OCI-LY3 (cell line): ENCODE measurements at regions not wholly inside any gene's neighbourhood (a gene's known extent, or its start where the extent isn't known, plus 50 kb on each side); places are given as distances from the start of the nearest gene placed in this dataset.
"Not testable (repeated sequence)": the region's sequence is repeated elsewhere in the genome, so short reads cannot be mapped to it uniquely, and the experiment has no call there.

Experiments used
- H2AFZ ChIP-seq: fragments of 200-600, 300-600 bp; shearing (Covaris generic); 2 replicates; pipeline ENCODE4 v1.6.0; 2014; ENCODE audit warnings: antibody characterized with exemption, low read depth, low read length
- H3K27ac ChIP-seq: fragments of 200-600, 300-600 bp; sonication (generic); 2 replicates; pipeline ENCODE4 v1.5.1; 2014; ENCODE audit warnings: mild to moderate bottlenecking, low read length, moderate library complexity, mixed read lengths
- H3K27me3 ChIP-seq: fragments of 200-600, 300-600 bp; sonication (generic); 2 replicates; pipeline ENCODE4 v1.6.1; 2014; ENCODE audit warnings: low read depth, low read length, mixed read lengths
- H3K36me3 ChIP-seq: fragments of 200-600, 300-600 bp; sonication (generic); replicated peaks from 2 replicates; pipeline ENCODE3; 2014; ENCODE audit warnings: low read depth, low read length, mixed read lengths
- H3K4me1 ChIP-seq: fragments of 300-600, 200-600 bp; sonication (generic); 2 replicates; pipeline ENCODE4 v1.6.1; 2014; ENCODE audit warnings: low read length, mixed read lengths
- H3K4me2 ChIP-seq: fragments of 200-600, 300-600 bp; sonication (generic); 2 replicates; pipeline ENCODE4 v1.6.1; 2014; ENCODE audit warnings: low read length, mixed read lengths
- H3K4me3 ChIP-seq: fragments of 300-600, 200-600 bp; sonication (generic); 2 replicates; pipeline ENCODE4 v1.5.1; 2014; ENCODE audit warnings: antibody characterized with exemption, mild to moderate bottlenecking, low read length, moderate library complexity
- H3K79me2 ChIP-seq: fragments of 300-600, 200-600 bp; shearing (Covaris generic); 2 replicates; pipeline ENCODE4 v1.6.1; 2014; ENCODE audit warnings: mild to moderate bottlenecking, low read length, mixed read lengths
- H3K9ac ChIP-seq: fragments of 300-600, 200-600 bp; shearing (Covaris generic); 2 replicates; pipeline ENCODE4 v1.6.0; 2014; ENCODE audit warnings: mild to moderate bottlenecking, low read length, moderate library complexity
- H3K9me3 ChIP-seq: fragments of 200-600, 300-600 bp; shearing (Covaris generic); 2 replicates; pipeline ENCODE4 v1.6.1; 2014; ENCODE audit warnings: low read length, mixed read lengths; ENCODE audit not compliant: insufficient read depth
- H4K20me1 ChIP-seq: fragments of 200-600, 300-600 bp; sonication (generic); 2 replicates; pipeline ENCODE4 v1.6.1; 2016; ENCODE audit warnings: low read length, mixed read lengths; ENCODE audit not compliant: insufficient read depth
- EZH2phosphoT487 ChIP-seq: fragments of 200-600 bp; shearing (Covaris generic); IDR thresholded peaks from 2 replicates; pipeline ENCODE4 v1.6.1; 2018; ENCODE audit warnings: antibody characterized with exemption, mixed run types, low read depth
- TF ChIP-seq, protein P1 (sequence below): fragments of 200-600, 300-600 bp; sonication (generic); IDR thresholded peaks from 2 replicates; pipeline ENCODE4 v1.5.1; 2014; ENCODE audit warnings: antibody characterized with exemption, low read length, low read depth

DNA sequence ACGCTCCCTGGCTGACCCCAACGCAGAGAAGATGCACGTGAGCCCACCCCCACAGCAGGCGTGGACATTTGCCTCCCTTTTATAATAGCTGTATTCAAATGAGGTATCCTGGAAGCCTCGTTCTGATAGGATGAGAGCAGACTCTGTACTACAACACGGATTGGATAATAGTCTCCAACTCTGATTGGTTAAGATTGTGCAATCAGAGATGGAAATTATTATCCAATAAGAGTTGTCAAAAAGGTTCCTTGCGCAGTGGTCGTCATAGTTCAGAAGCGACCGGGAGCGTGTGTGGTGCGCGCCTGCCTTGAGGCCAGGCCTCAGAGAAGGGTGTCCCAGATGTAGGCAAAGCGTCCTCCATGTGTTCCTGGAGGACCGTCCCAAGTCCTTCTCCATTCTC, 104.6 kb downstream of the USP22 start:
- Histone ChIP-seq H3K9me3 (no peaks in the 10 kb centered on the region), H3K27ac (no peak overlapping the region), H3K4me2 (no peak overlapping the region), H3K79me2 (no peaks in the 10 kb centered on the region), H3K4me1 (no peaks in the 10 kb centered on the region), H3K36me3 (no peaks in the 10 kb centered on the region), H2AFZ (no peak overlapping the region), H3K27me3 (no peaks in the 10 kb centered on the region), H3K4me3 (no peak overlapping the region), H4K20me1 (no peaks in the 10 kb centered on the region), H3K9ac (no peak overlapping the region)
- TF ChIP-seq, protein P1, sequence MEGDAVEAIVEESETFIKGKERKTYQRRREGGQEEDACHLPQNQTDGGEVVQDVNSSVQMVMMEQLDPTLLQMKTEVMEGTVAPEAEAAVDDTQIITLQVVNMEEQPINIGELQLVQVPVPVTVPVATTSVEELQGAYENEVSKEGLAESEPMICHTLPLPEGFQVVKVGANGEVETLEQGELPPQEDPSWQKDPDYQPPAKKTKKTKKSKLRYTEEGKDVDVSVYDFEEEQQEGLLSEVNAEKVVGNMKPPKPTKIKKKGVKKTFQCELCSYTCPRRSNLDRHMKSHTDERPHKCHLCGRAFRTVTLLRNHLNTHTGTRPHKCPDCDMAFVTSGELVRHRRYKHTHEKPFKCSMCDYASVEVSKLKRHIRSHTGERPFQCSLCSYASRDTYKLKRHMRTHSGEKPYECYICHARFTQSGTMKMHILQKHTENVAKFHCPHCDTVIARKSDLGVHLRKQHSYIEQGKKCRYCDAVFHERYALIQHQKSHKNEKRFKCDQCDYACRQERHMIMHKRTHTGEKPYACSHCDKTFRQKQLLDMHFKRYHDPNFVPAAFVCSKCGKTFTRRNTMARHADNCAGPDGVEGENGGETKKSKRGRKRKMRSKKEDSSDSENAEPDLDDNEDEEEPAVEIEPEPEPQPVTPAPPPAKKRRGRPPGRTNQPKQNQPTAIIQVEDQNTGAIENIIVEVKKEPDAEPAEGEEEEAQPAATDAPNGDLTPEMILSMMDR = no peak
- TF ChIP-seq EZH2phosphoT487 = no peak

DNA sequence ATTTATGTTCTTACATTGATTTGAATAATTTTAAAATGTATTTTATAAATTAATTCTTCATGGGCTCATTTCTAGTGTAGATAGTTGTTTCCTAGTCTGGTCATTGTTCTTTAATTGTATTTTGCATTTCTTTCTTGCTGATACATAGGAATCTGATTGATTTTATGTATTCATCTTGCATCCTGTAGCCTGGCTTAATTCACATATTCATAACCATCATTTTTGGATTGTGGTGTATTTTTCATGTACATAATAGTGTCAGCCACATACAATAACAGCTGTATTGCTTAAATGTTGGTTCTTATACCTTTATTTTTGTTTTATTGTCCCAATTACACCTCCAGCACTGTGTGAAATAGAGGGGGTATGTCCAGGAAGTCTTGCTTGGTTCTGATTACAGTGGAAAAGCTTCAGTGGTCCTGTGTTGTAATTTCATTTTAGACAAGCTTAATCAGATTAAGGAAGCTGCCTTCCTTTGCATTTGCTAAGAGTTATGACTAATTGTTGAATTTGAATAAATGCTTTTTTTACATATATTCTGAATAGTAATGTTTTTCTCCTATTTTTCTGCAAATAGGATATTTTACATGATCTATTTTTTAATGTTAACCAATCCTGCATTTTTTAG, 103.7 kb downstream of the USP22 start:
- no peaks in the 10 kb centered on the region for H3K9me3 ChIP-seq
- TF ChIP-seq, protein P1 = no peak
- no peak for TF ChIP-seq EZH2phosphoT487
- H3K79me2 ChIP-seq = no peaks in the 10 kb centered on the region
- no peak overlapping the region for H3K27ac ChIP-seq
- no peak overlapping the region for H2AFZ ChIP-seq
- no peaks in the 10 kb centered on the region for H4K20me1 ChIP-seq
- no peaks in the 10 kb centered on the region for H3K36me3 ChIP-seq
- H3K4me3 ChIP-seq = no peak overlapping the region
- H3K4me1 ChIP-seq = no peaks in the 10 kb centered on the region
- no peak overlapping the region for H3K9ac ChIP-seq
- H3K4me2 ChIP-seq = no peak overlapping the region
- H3K27me3 ChIP-seq = no peaks in the 10 kb centered on the region

DNA sequence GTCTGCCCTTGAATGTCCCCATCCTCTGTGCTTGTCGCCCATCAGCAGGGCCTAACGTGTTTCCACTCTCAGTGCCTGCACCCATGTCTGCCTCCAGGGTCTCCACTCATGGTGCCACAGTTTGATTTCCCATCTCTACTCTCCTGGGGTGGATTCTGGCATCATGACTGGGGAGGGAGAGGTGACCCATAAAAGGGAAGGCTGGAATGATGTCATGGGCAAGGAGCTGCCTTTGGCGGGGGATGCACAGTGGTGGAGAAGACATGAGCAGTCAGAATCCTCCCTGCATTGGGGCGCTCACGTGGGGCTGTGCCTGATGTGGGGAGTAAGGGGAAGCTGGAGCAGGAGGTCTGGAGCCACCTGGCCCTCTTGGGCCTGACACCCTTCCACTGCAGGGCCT, 100.9 kb downstream of the USP22 start:
- H3K27ac ChIP-seq = no peak overlapping the region
- TF ChIP-seq, protein P1 = no peak
- no peak for TF ChIP-seq EZH2phosphoT487
- H3K9me3 ChIP-seq = no peaks in the 10 kb centered on the region
- no peaks in the 10 kb centered on the region for H3K4me1 ChIP-seq
- H3K4me2 ChIP-seq = no peak overlapping the region
- no peaks in the 10 kb centered on the region for H3K27me3 ChIP-seq
- H3K36me3 ChIP-seq = no peaks in the 10 kb centered on the region
- no peak overlapping the region for H3K4me3 ChIP-seq
- no peak overlapping the region for H2AFZ ChIP-seq
- no peaks in the 10 kb centered on the region for H4K20me1 ChIP-seq
- H3K9ac ChIP-seq = no peak overlapping the region
- no peaks in the 10 kb centered on the region for H3K79me2 ChIP-seq

DNA sequence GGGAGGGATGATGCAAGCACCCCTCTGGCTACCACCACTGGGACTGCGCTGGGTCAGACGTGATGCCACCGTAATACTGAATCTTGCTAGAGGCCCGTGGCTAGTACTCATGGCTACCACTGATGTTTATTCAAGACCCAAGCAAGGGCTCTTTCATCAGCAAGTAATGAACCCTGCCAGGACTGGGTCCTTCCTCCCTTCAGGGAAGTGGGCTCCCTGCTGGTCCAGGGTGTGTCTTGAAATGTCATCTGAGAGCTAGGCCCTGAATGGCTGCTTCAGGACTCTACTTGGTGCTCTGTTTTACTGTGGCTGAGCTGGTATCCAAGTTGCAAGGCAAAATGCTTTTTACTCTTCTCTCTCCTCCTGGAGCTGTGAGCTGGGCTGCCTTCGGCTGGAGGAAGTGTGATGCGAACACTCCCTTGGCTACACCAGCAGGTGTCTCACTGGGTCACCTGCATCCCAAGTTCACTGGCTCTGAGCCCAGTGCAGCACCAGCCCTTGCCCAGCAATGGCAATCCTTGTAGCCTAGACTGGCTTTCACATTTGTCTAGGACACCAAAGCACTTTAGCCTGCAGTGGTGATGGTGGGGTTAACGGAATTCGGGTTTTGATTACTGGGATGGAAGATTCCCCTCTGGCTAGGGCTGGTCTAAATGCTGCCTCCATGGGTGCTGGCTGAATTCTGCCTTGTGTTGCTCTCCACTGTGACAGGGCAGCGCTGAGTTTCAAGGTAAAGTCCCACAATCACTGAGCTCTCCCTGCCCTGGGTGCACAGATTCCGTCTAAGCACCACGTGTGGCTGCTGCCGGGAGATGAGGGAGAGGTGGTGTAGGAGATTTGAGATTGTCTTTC, 98.6 kb downstream of the USP22 start:
- no peak overlapping the region for H3K27ac ChIP-seq
- H3K9ac ChIP-seq = no peak overlapping the region
- H2AFZ ChIP-seq = no peak overlapping the region

DNA sequence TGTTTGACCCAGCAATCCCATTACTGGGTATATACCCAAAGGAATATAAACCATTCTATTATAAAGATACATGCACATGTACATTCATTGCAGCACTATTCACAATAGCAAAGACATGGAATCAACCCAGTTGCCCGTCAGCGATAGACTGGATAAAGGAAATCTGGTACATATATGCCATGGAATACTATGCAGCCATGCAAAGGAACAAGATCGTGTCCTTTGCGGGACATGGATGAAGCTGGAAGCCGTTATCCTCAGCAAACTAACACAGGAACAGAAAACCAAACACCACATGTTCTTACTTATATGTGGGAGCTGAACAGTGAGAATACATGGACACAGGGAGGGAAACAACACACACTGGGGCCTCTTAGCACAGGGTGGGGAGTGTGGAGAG, 95.1 kb downstream of the USP22 start:
- H3K4me2 ChIP-seq, H2AFZ ChIP-seq, H3K9ac ChIP-seq, H3K27me3 ChIP-seq, H4K20me1 ChIP-seq, H3K27ac ChIP-seq, H3K9me3 ChIP-seq, H3K36me3 ChIP-seq, H3K79me2 ChIP-seq, H3K4me1 ChIP-seq, H3K4me3 ChIP-seq: not testable (repeated sequence)

More for the DNA sequence above, 98.6 kb downstream of the USP22 start:
- peaks cover 3% of the 10 kb centered on the region; the same call in 1 of the 2 replicates for H3K4me1 ChIP-seq
- H3K4me2 ChIP-seq = peak overlapping the region; percentile 54
- no peaks in the 10 kb centered on the region for H3K27me3 ChIP-seq
- no peaks in the 10 kb centered on the region for H3K9me3 ChIP-seq
- H3K79me2 ChIP-seq = no peaks in the 10 kb centered on the region
- peak overlapping the region; percentile 37; the same call in 1 of the 2 replicates for H3K4me3 ChIP-seq
- no peaks in the 10 kb centered on the region for H4K20me1 ChIP-seq
- TF ChIP-seq, protein P1 = peak; percentile 42
- no peak for TF ChIP-seq EZH2phosphoT487
- no peaks in the 10 kb centered on the region for H3K36me3 ChIP-seq
